Naive thymus-derived CD4-positive, alpha-beta T cell (primary cell): ENCODE measurements at regions not wholly inside any gene's neighbourhood (a gene's known extent, or its start where the extent isn't known, plus 50 kb on each side); places are given as distances from the start of the nearest gene placed in this dataset.

Experiments used
- ATAC-seq: fragments of 150-1000 bp; cut with Tn5 transposase; 2 replicates; pipeline ENCODE4 v1.10.0; 2021; ENCODE audit warnings: mild to moderate bottlenecking, moderate library complexity
- CTCF ChIA-PET: fragments of 350-600 bp; sonication (Branson Sonifier 250); formaldehyde crosslinking; loops from one replicate; lab custom pipeline; 2021; ENCODE audit warnings: antibody characterized with exemption; lab: Charles Lee
- POLR2A ChIA-PET: fragments of 350-600 bp; sonication (Branson Sonifier 250); formaldehyde crosslinking; loops from one replicate; lab custom pipeline; 2021; ENCODE audit warnings: antibody characterized with exemption, inconsistent platforms; lab: Charles Lee
- DNase-seq, 9 donors: peaks; one replicate each; pipeline versions ENCODE4 v3.0.0 to v3.0.0-alpha.2; 2020 to 2022; ENCODE audit warnings: mixed read lengths in 1 of 9
- H3K27ac ChIP-seq: one replicate; pipeline ENCODE4 v1.7.0; 2013; ENCODE audit warnings: mild to moderate bottlenecking, low read depth, low read length, moderate library complexity
- H3K27me3 ChIP-seq, 2 donors: one replicate each; pipeline ENCODE4 v1.7.0; 2013; ENCODE audit warnings: low read length in 2 of 2, mild to moderate bottlenecking in 2 of 2, moderate library complexity in 2 of 2; ENCODE audit not compliant: control insufficient read depth in 2 of 2, insufficient read depth in 2 of 2
- H3K36me3 ChIP-seq, 3 experiments: 1 replicate in 2 of 3; 2 replicates in 1 of 3; pipeline ENCODE4 v1.7.0; 2013; ENCODE audit warnings: low read length in 3 of 3, mild to moderate bottlenecking in 3 of 3, moderate library complexity in 1 of 3; ENCODE audit not compliant: insufficient read depth in 3 of 3, control insufficient read depth in 2 of 3
- H3K4me1 ChIP-seq, 2 donors: one replicate each; pipeline ENCODE4 v1.7.0; 2013; ENCODE audit warnings: low read length in 2 of 2, mild to moderate bottlenecking in 2 of 2, moderate library complexity in 1 of 2; ENCODE audit not compliant: control insufficient read depth in 2 of 2, insufficient read depth in 2 of 2
- H3K4me3 ChIP-seq: 2 replicates; pipeline ENCODE4 v1.7.0; 2013; ENCODE audit warnings: mild to moderate bottlenecking, low read length
- H3K9me3 ChIP-seq, 3 experiments: 1 replicate in 2 of 3; 2 replicates in 1 of 3; pipeline ENCODE4 v1.7.0; 2013; ENCODE audit warnings: low read length in 3 of 3; ENCODE audit not compliant: control insufficient read depth in 2 of 3
- H3K27ac Mint-ChIP-seq, 9 donors: one replicate each; pipeline ENCODE4 v1.8.0; 2020 to 2022; ENCODE audit warnings: mixed read lengths in 9 of 9, mild to moderate bottlenecking in 8 of 9, moderate library complexity in 5 of 9, inconsistent platforms in 2 of 9
- H3K27me3 Mint-ChIP-seq, 5 donors: one replicate each; pipeline ENCODE4 v1.8.0; 2021 to 2022; ENCODE audit warnings: mixed read lengths in 5 of 5, mild to moderate bottlenecking in 1 of 5
- H3K36me3 Mint-ChIP-seq, 5 donors: one replicate each; pipeline ENCODE4 v1.8.0; 2020 to 2022; ENCODE audit warnings: mixed read lengths in 5 of 5, mild to moderate bottlenecking in 3 of 5, inconsistent platforms in 1 of 5
- H3K4me1 Mint-ChIP-seq, 7 donors: one replicate each; pipeline ENCODE4 v1.8.0; 2020 to 2022; ENCODE audit warnings: mixed read lengths in 7 of 7, mild to moderate bottlenecking in 3 of 7, inconsistent platforms in 1 of 7
- H3K4me3 Mint-ChIP-seq, 10 donors: one replicate each; pipeline ENCODE4 v1.8.0; 2020 to 2022; ENCODE audit warnings: mild to moderate bottlenecking in 10 of 10, mixed read lengths in 10 of 10, moderate library complexity in 6 of 10, inconsistent platforms in 2 of 10
- H3K9me3 Mint-ChIP-seq, 11 donors: one replicate each; pipeline ENCODE4 v1.8.0; 2020 to 2022; ENCODE audit warnings: mixed read lengths in 11 of 11, mild to moderate bottlenecking in 4 of 11, inconsistent platforms in 1 of 11, moderate library complexity in 1 of 11
- intact Hi-C, 2 donors: fragments of 100-400 bp; cut with micrococcal nuclease; formaldehyde crosslinking; loops; one replicate each; pipeline ENCODE4 v1.15.1; 2023

DNA sequence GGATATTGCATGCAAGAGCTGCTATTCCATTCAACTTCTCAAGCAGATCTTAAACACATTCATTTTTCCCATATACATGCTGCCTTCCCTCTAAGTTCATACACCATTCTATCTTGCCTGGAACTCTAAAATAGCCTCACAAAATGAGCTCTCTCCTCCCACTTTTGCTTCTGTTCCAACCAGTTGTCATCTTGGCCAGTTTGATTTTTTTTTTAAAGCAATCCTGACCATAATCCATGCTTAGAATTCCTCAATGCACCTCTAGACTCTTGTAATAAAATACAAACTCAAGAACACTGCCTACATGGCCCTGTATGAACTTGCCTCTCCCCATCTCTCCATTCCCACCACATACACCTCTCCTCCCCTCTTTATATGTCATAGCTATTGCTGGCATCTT, 68.6 kb upstream of the NPHP3 start:
- DNase-seq (no peak), ATAC-seq (no peak)
- peaks cover 0 to 12% (median 0%) of the 10 kb centered on the region in 11 donors for H3K9me3 Mint-ChIP-seq
- POLR2A ChIA-PET = no interaction called here
- no peak overlapping the region for H3K4me3 Mint-ChIP-seq
- no peak overlapping the region for H3K27ac Mint-ChIP-seq
- peaks cover 8 to 56% (median 22%) of the 10 kb centered on the region in 5 donors for H3K27me3 Mint-ChIP-seq
- H3K4me1 Mint-ChIP-seq = no peaks in the 10 kb centered on the region
- Histone ChIP-seq H3K9me3 (no peaks in the 10 kb centered on the region), H3K4me3 (no peak overlapping the region), H3K27ac (no peak overlapping the region), H3K4me1 (no peaks in the 10 kb centered on the region), H3K27me3 (no peaks in the 10 kb centered on the region), H3K36me3 (no peaks in the 10 kb centered on the region)
- H3K36me3 Mint-ChIP-seq = no peaks in the 10 kb centered on the region
- CTCF ChIA-PET = interaction anchor here (0.6 kb wide), 1 partner anchor 43 kb away, joined by 3 read pairs; no protein-coding TSS in a partner anchor
- intact Hi-C loops = no loop called here

DNA sequence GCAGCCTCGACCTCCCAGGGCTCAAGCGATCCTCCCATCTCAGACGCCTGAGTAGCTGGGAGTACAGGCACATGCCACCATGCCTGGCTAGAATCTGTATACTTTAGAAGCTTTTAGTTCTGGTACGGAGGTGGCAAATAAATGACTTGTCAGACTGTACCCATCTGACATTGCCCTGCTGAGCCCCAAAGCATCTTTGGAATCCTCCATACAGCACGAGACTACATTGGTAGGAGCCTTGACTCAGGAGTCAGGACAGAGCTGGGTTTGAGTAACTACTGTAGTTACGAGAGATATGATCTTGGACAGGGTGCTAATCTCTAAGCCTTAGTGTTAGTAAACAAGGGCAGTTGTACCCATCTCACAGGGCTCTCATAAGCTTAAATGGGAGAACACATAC, 67.8 kb upstream of the NPHP3 start:
- H3K9me3 ChIP-seq = no peaks in the 10 kb centered on the region
- no peaks in the 10 kb centered on the region for H3K36me3 ChIP-seq
- H3K27ac ChIP-seq = no peak overlapping the region
- no peak overlapping the region for H3K4me3 ChIP-seq
- H3K9me3 Mint-ChIP-seq = peaks cover 0 to 9% (median 0%) of the 10 kb centered on the region in 11 donors
- no peaks in the 10 kb centered on the region for H3K27me3 ChIP-seq
- H3K27ac Mint-ChIP-seq = no peak overlapping the region
- no peak overlapping the region for H3K4me3 Mint-ChIP-seq
- ChIA-PET POLR2A (no interaction called here), CTCF (interaction anchor here (0.7 kb wide), 1 partner anchor 11 kb away, joined by 4 read pairs; no protein-coding TSS in a partner anchor)
- H3K4me1 ChIP-seq = no peaks in the 10 kb centered on the region
- H3K27me3 Mint-ChIP-seq = peaks cover 12 to 55% (median 26%) of the 10 kb centered on the region in 5 donors
- ATAC-seq = no peak
- no peak for DNase-seq
- intact Hi-C loops = no loop called here
- no peaks in the 10 kb centered on the region for H3K4me1 Mint-ChIP-seq
- H3K36me3 Mint-ChIP-seq = no peaks in the 10 kb centered on the region

DNA sequence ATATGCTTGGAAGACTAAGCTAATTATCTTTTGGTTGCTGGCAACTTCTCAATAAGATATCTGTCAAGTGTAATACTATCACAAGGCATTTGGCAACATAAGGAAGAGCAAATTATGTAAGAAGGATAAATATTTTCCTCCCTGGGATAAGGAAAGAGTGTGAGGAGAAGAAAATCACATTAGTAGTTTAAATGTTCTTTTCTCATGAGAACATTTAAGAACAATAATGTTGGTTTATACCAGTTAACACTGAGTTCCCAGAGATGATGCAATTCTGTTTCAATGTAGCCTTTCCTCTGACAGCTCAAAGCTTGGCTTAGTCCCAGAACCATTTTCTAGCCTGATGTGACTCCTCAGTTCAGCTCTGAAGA, 66.1 kb upstream of the NPHP3 start:
- no peak for DNase-seq
- H3K27ac Mint-ChIP-seq = no peak overlapping the region
- POLR2A ChIA-PET = no interaction called here

DNA sequence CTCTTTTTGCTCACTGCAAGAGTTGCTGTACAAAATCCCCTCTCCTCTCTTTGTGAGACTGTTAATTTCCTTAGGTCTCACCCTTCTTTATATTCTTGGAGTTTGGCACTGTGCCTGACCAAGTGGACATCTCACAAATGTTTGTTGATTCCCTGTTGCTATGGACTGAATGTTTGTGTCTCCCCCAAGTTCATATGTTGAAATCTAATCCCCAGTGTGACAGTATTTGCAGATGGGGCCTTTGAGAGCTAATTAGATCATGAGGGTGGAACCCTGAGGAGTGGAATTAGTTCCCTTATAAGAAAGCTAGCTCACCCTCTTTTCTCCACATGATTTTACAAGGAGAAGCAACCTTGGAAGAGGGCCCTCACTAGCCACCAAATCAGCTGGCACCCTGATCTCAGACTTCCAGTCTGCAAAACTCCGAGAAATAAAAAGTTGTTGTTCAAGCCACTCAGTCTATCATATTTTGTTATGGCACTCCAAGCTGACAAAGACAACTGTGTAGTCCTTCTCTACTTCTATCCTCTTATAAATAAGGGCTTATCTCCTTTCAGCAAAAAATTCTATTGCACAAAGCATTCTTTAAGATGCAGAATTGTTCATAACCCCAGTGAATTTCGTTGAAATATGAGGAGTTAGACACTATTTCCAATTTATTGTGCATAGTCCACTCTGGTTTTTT, 65.5 kb upstream of the NPHP3 start:
- Histone ChIP-seq H3K4me1 (no peaks in the 10 kb centered on the region), H3K27me3 (no peaks in the 10 kb centered on the region), H3K27ac (no peak overlapping the region), H3K4me3 (no peak overlapping the region), H3K9me3 (no peaks in the 10 kb centered on the region), H3K36me3 (no peaks in the 10 kb centered on the region)
- Mint-ChIP-seq H3K36me3 (no peaks in the 10 kb centered on the region), H3K9me3 (no peaks in the 10 kb centered on the region), H3K27me3 (peaks cover 12 to 35% (median 28%) of the 10 kb centered on the region in 5 donors), H3K4me1 (no peaks in the 10 kb centered on the region), H3K4me3 (no peak overlapping the region), H3K27ac (no peak overlapping the region)
- DNase-seq (no peak), ATAC-seq (no peak)
- intact Hi-C loops = no loop called here
- ChIA-PET CTCF (no interaction called here), POLR2A (no interaction called here)

More for the DNA sequence above, 66.1 kb upstream of the NPHP3 start:
- intact Hi-C loops = no loop called here
- Histone ChIP-seq H3K4me1 (no peaks in the 10 kb centered on the region), H3K4me3 (no peak overlapping the region), H3K9me3 (no peaks in the 10 kb centered on the region), H3K27ac (no peak overlapping the region), H3K27me3 (no peaks in the 10 kb centered on the region), H3K36me3 (no peaks in the 10 kb centered on the region)
- Mint-ChIP-seq H3K4me3 (no peak overlapping the region), H3K27me3 (peaks cover 12 to 40% (median 23%) of the 10 kb centered on the region in 5 donors), H3K9me3 (no peaks in the 10 kb centered on the region), H3K4me1 (no peaks in the 10 kb centered on the region), H3K36me3 (no peaks in the 10 kb centered on the region)
- no peak for ATAC-seq
- CTCF ChIA-PET = no interaction called here

DNA sequence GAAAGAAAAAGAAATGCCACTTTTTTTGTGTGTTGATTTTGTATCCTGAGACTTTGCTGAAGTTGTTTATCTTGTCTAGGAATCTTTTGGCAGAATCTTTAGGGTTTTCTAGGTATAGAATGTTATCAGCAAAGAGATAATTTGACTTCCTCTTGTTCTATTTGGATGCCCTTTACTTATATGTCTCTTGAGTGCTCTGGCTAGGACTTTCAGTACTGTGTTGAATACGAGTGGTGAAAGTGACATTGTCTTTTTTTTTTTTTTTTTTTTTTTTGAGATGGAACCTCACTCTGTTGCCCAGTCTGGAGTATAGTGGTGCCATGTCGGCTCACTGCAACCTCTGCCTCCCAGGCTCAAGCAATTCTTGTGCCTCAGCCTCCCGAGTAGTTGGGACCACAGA, 64.7 kb upstream of the NPHP3 start:
- Mint-ChIP-seq H3K4me1 (no peaks in the 10 kb centered on the region), H3K36me3 (no peaks in the 10 kb centered on the region), H3K27me3 (peaks cover 10 to 29% (median 25%) of the 10 kb centered on the region in 5 donors), H3K27ac (no peak overlapping the region), H3K9me3 (no peaks in the 10 kb centered on the region), H3K4me3 (no peak overlapping the region)
- ATAC-seq (no peak), DNase-seq (no peak)
- ChIA-PET CTCF (no interaction called here), POLR2A (no interaction called here)
- Histone ChIP-seq H3K27ac (no peak overlapping the region), H3K36me3 (no peaks in the 10 kb centered on the region), H3K9me3 (no peaks in the 10 kb centered on the region), H3K4me1 (no peaks in the 10 kb centered on the region), H3K27me3 (no peaks in the 10 kb centered on the region), H3K4me3 (no peak overlapping the region)
- intact Hi-C loops = no loop called here

DNA sequence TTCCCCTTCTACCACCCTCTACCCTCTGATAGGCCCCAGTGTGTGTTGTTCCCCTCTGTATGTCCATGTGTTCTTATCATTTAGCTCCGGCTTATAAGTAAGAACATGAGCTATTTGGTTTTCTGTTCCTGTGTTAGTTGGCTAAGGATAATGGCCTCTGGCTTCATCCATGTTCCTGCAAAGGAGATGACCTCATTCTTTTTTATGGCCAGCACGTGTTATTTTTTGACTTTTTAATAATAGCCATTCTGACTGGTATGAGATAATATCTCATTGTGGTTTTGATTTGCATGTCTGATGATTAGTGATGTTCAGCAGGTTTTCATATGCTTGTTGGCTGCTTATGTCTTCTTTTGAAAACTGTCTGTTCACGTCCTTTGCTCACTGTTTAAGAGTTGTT, 63.1 kb upstream of the NPHP3 start:
- ATAC-seq = no peak
- Histone ChIP-seq H3K9me3 (no peaks in the 10 kb centered on the region), H3K36me3 (no peaks in the 10 kb centered on the region), H3K27ac (no peak overlapping the region), H3K4me3 (no peak overlapping the region), H3K27me3 (no peaks in the 10 kb centered on the region), H3K4me1 (no peaks in the 10 kb centered on the region)
- H3K36me3 Mint-ChIP-seq = no peaks in the 10 kb centered on the region
- ChIA-PET CTCF (no interaction called here), POLR2A (no interaction called here)
- no peaks in the 10 kb centered on the region for H3K4me1 Mint-ChIP-seq
- H3K4me3 Mint-ChIP-seq = no peak overlapping the region
- no peak overlapping the region for H3K27ac Mint-ChIP-seq
- H3K9me3 Mint-ChIP-seq = no peaks in the 10 kb centered on the region
- intact Hi-C loops = no loop called here
- DNase-seq = no peak
- peaks cover 11 to 25% (median 13%) of the 10 kb centered on the region in 5 donors for H3K27me3 Mint-ChIP-seq

DNA sequence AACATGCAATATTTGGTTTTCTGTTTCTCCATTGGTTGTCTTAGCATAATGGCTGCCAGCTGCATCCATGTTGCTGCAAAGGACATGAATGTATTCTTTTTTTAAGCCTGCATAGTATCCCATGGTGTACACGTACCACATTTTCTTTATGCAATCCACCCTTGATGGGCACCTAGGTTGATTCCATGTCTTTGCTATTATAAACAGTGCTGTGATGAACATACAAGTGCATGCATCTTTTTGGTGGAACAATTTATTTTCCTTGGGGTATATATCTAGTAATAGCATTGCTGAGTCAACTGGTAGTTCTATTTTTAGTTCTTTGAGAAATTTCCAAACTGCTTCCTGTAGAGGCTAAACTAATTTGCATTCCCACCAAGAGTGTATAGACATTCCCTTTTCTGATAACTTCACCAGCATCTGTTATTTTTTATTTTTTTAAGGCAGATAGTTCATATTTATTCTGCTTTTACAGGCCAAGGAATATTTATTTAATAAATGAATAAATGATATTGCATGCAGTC, 62.4 kb upstream of the NPHP3 start:
- H3K27ac Mint-ChIP-seq = no peak overlapping the region
- H3K36me3 Mint-ChIP-seq = no peaks in the 10 kb centered on the region
- no peak overlapping the region for H3K4me3 Mint-ChIP-seq
- no peaks in the 10 kb centered on the region for H3K9me3 Mint-ChIP-seq
- DNase-seq (no peak), ATAC-seq (no peak)
- Histone ChIP-seq H3K27me3 (no peaks in the 10 kb centered on the region), H3K4me3 (no peak overlapping the region), H3K36me3 (no peaks in the 10 kb centered on the region), H3K9me3 (no peaks in the 10 kb centered on the region), H3K4me1 (no peaks in the 10 kb centered on the region), H3K27ac (no peak overlapping the region)
- peaks cover 12 to 25% (median 15%) of the 10 kb centered on the region in 5 donors for H3K27me3 Mint-ChIP-seq
- intact Hi-C loops = no loop called here
- H3K4me1 Mint-ChIP-seq = no peaks in the 10 kb centered on the region
- ChIA-PET CTCF (no interaction called here), POLR2A (no interaction called here)
